Right lobe of liver (tissue), 1 donor: ENCODE measurements at regions not wholly inside any gene's neighbourhood (a gene's known extent, or its start where the extent isn't known, plus 50 kb on each side); places are given as distances from the start of the nearest gene placed in this dataset.

Source experiments
- small RNA-seq, 2 experiments: library from RNA; depleted of rRNA; stranded (forward); fragments of <200 nt; gene quantifications; one replicate each; pipeline ENCODE3, GENCODE V24; 2016

Small RNAs in the stretch of these regions (small RNA-seq; reads per million reads assigned to genes)
- 0 reads per million in 2 experiments for gene AL357312.1
